H9 (cell line): ENCODE measurements at regions not wholly inside any gene's neighbourhood (a gene's known extent, or its start where the extent isn't known, plus 50 kb on each side); places are given as distances from the start of the nearest gene placed in this dataset.

Experiments
- DNase-seq: peaks from one replicate; pipeline ENCODE4 v3.0.0-alpha.2; 2017
- H2AFZ ChIP-seq: one replicate; pipeline ENCODE4 v1.6.1; 2013; ENCODE audit warnings: mild to moderate bottlenecking, low read length, control low read depth, moderate library complexity
- H2AK5ac ChIP-seq: 2 replicates; pipeline ENCODE4 v1.6.1; 2013; ENCODE audit warnings: low read length, control low read depth, mixed read lengths; ENCODE audit not compliant: insufficient read length
- H2BK120ac ChIP-seq: one replicate; pipeline ENCODE4 v1.6.1; 2013; ENCODE audit warnings: low read depth, mild to moderate bottlenecking, low read length, control low read depth, inconsistent platforms; ENCODE audit not compliant: poor library complexity, severe bottlenecking
- H2BK12ac ChIP-seq: 2 replicates; pipeline ENCODE4 v1.6.1; 2013; ENCODE audit warnings: low read length, control low read depth, mixed read lengths, low read depth; ENCODE audit not compliant: insufficient read length
- H2BK15ac ChIP-seq: 2 replicates; pipeline ENCODE4 v1.6.1; 2013; ENCODE audit warnings: low read depth, low read length, control low read depth
- H2BK20ac ChIP-seq: one replicate; pipeline ENCODE4 v1.6.1; 2013; ENCODE audit warnings: low read depth, mild to moderate bottlenecking, low read length, control low read depth, inconsistent platforms; ENCODE audit not compliant: poor library complexity, severe bottlenecking
- H2BK5ac ChIP-seq: 2 replicates; pipeline ENCODE4 v1.6.1; 2013; ENCODE audit warnings: low read length, control low read depth, mixed read lengths; ENCODE audit not compliant: insufficient read length
- H3K14ac ChIP-seq: 2 replicates; pipeline ENCODE4 v1.6.1; 2013; ENCODE audit warnings: low read length, control low read depth; ENCODE audit not compliant: insufficient read depth
- H3K18ac ChIP-seq: 2 replicates; pipeline ENCODE4 v1.6.1; 2013; ENCODE audit warnings: low read depth, mild to moderate bottlenecking, mixed read lengths, low read length, control low read depth; ENCODE audit not compliant: insufficient read length
- H3K23ac ChIP-seq: 2 replicates; pipeline ENCODE4 v1.6.1; 2013; ENCODE audit warnings: low read length, control low read depth, mixed read lengths, low read depth; ENCODE audit not compliant: insufficient read length
- H3K23me2 ChIP-seq: 2 replicates; pipeline ENCODE4 v1.6.1; 2013; ENCODE audit warnings: low read depth, mild to moderate bottlenecking, mixed read lengths, low read length, control low read depth; ENCODE audit not compliant: insufficient read length, poor library complexity, severe bottlenecking
- H3K27ac ChIP-seq: 2 replicates; pipeline ENCODE4 v1.5.1; 2013; ENCODE audit warnings: low read length, control low read depth, mixed read lengths, low read depth; ENCODE audit not compliant: insufficient read length
- H3K27me3 ChIP-seq: 2 replicates; pipeline ENCODE4 v1.6.1; 2013; ENCODE audit warnings: low read length, control low read depth, inconsistent platforms; ENCODE audit not compliant: insufficient read depth
- H3K4ac ChIP-seq: 2 replicates; pipeline ENCODE4 v1.6.1; 2013; ENCODE audit warnings: low read depth, mild to moderate bottlenecking, control low read depth, inconsistent platforms, low read length, moderate library complexity
- H3K4me1 ChIP-seq: 2 replicates; pipeline ENCODE4 v1.6.1; 2013; ENCODE audit warnings: low read length, control low read depth, inconsistent platforms; ENCODE audit not compliant: insufficient read depth
- H3K4me2 ChIP-seq: 2 replicates; pipeline ENCODE4 v1.6.1; 2013; ENCODE audit warnings: low read length, control low read depth, mixed read lengths; ENCODE audit not compliant: insufficient read length, insufficient read depth
- H3K56ac ChIP-seq: 2 replicates; pipeline ENCODE4 v1.6.1; 2013; ENCODE audit warnings: low read depth, mild to moderate bottlenecking, mixed read lengths, low read length, control low read depth; ENCODE audit not compliant: insufficient read length
- H3K79me1 ChIP-seq: 2 replicates; pipeline ENCODE4 v1.6.1; 2013; ENCODE audit warnings: low read depth, mild to moderate bottlenecking, moderate library complexity, low read length, control low read depth, inconsistent platforms; ENCODE audit not compliant: insufficient read depth, poor library complexity, severe bottlenecking
- H3K79me2 ChIP-seq: 2 replicates; pipeline ENCODE4 v1.6.1; 2013; ENCODE audit warnings: low read length, control low read depth, inconsistent platforms; ENCODE audit not compliant: insufficient read depth
- H3K9ac ChIP-seq: 2 replicates; pipeline ENCODE4 v1.6.1; 2013; ENCODE audit warnings: low read length, control low read depth, mixed read lengths; ENCODE audit not compliant: insufficient read length; ENCODE audit errors: extremely low read depth
- H3K9me3 ChIP-seq: one replicate; pipeline ENCODE4 v1.6.1; 2013; ENCODE audit warnings: low read depth, low read length, inconsistent platforms; ENCODE audit not compliant: control insufficient read depth
- H3T11ph ChIP-seq: one replicate; pipeline ENCODE4 v1.6.1; 2013; ENCODE audit warnings: mild to moderate bottlenecking, low read length, control low read depth, inconsistent platforms
- H4K20me1 ChIP-seq: one replicate; pipeline ENCODE4 v1.6.1; 2013; ENCODE audit not compliant: control insufficient read depth, insufficient read length, insufficient read depth
- H4K5ac ChIP-seq: 2 replicates; pipeline ENCODE4 v1.6.1; 2013; ENCODE audit warnings: low read depth, mild to moderate bottlenecking, mixed read lengths, low read length, control low read depth; ENCODE audit not compliant: insufficient read length
- H4K8ac ChIP-seq: replicated peaks from 2 replicates; pipeline ENCODE4 v1.6.1; 2013; ENCODE audit warnings: low read length, control low read depth, mixed read lengths, low read depth; ENCODE audit not compliant: insufficient read length
- H4K91ac ChIP-seq: 2 replicates; pipeline ENCODE4 v1.6.1; 2013; ENCODE audit warnings: low read depth, mild to moderate bottlenecking, moderate library complexity, mixed read lengths, low read length, control low read depth; ENCODE audit not compliant: insufficient read length
- H3K27ac Mint-ChIP-seq, 3 experiments: 2 replicates in 2 of 3; 3 replicates in 1 of 3; pipeline ENCODE4 v1.8.0; 2020 to 2021; ENCODE audit warnings: mixed read lengths in 3 of 3, mild to moderate bottlenecking in 1 of 3, moderate library complexity in 1 of 3
- H3K27me3 Mint-ChIP-seq: 2 replicates; pipeline ENCODE4 v1.8.0; 2021; ENCODE audit warnings: low read depth, mild to moderate bottlenecking, moderate library complexity, mixed read lengths
- H3K36me3 Mint-ChIP-seq, 3 experiments: 2 replicates in 2 of 3; 3 replicates in 1 of 3; pipeline ENCODE4 v1.8.0; 2020 to 2021; ENCODE audit warnings: low read depth in 3 of 3, mixed read lengths in 3 of 3; ENCODE audit not compliant: insufficient read depth in 1 of 3
- H3K4me1 Mint-ChIP-seq, 2 experiments: 2 replicates each; pipeline ENCODE4 v1.8.0; 2020; ENCODE audit warnings: mixed read lengths in 2 of 2
- H3K4me3 Mint-ChIP-seq, 2 experiments: 2 replicates in 1 of 2; 3 replicates in 1 of 2; pipeline ENCODE4 v1.8.0; 2020 to 2021; ENCODE audit warnings: mild to moderate bottlenecking in 2 of 2, mixed read lengths in 2 of 2, moderate library complexity in 1 of 2
- H3K9me3 Mint-ChIP-seq, 2 experiments: 2 replicates in 1 of 2; 3 replicates in 1 of 2; pipeline ENCODE4 v1.8.0; 2020; ENCODE audit warnings: mild to moderate bottlenecking in 2 of 2, mixed read lengths in 2 of 2, moderate library complexity in 1 of 2
- TF ChIP-seq, protein P1 (sequence below): fragments of 200-600 bp; sonication (generic); conservative IDR thresholded peaks from 3 replicates; pipeline ENCODE4 v1.8.0; 2021; ENCODE audit warnings: antibody characterized with exemption, mild to moderate bottlenecking

GRCh38 chr15:49789436-49789835 lies 168.6 kb downstream of the DTWD1 start:
- H2BK15ac ChIP-seq, result no peak overlapping the region

More at GRCh38 chr15:49789436-49789835, 168.6 kb downstream of the DTWD1 start:
- H3K4me1 Mint-ChIP-seq, result no peaks in the 10 kb centered on the region
- no peak overlapping the region for H2BK20ac ChIP-seq
- H3K9me3 ChIP-seq, result no peaks in the 10 kb centered on the region
- H3K9me3 Mint-ChIP-seq, result peaks cover 40 to 48% of the 10 kb centered on the region in 2 experiments
- H2AFZ ChIP-seq, result no peak overlapping the region
- H3K4me1 ChIP-seq, result no peaks in the 10 kb centered on the region
- H2BK12ac ChIP-seq, result no peak overlapping the region
- no peak overlapping the region for H4K5ac ChIP-seq
- no peak overlapping the region for H3K27ac Mint-ChIP-seq
- no peak overlapping the region for H3K4me3 Mint-ChIP-seq
- H3K56ac ChIP-seq, result no peak overlapping the region
- no peak overlapping the region for H3T11ph ChIP-seq
- no peak overlapping the region for H3K14ac ChIP-seq
- H4K91ac ChIP-seq, result no peak overlapping the region
- no peaks in the 10 kb centered on the region for H4K20me1 ChIP-seq
- TF ChIP-seq, protein P1, sequence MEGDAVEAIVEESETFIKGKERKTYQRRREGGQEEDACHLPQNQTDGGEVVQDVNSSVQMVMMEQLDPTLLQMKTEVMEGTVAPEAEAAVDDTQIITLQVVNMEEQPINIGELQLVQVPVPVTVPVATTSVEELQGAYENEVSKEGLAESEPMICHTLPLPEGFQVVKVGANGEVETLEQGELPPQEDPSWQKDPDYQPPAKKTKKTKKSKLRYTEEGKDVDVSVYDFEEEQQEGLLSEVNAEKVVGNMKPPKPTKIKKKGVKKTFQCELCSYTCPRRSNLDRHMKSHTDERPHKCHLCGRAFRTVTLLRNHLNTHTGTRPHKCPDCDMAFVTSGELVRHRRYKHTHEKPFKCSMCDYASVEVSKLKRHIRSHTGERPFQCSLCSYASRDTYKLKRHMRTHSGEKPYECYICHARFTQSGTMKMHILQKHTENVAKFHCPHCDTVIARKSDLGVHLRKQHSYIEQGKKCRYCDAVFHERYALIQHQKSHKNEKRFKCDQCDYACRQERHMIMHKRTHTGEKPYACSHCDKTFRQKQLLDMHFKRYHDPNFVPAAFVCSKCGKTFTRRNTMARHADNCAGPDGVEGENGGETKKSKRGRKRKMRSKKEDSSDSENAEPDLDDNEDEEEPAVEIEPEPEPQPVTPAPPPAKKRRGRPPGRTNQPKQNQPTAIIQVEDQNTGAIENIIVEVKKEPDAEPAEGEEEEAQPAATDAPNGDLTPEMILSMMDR, result no peak
- no peaks in the 10 kb centered on the region for H3K27me3 ChIP-seq
- H3K23me2 ChIP-seq, result no peaks in the 10 kb centered on the region
- no peak overlapping the region for H3K23ac ChIP-seq
- no peak for DNase-seq
- no peaks in the 10 kb centered on the region for H3K27me3 Mint-ChIP-seq
- no peak overlapping the region for H2BK120ac ChIP-seq
- H3K4me2 ChIP-seq, result no peak overlapping the region
- no peak overlapping the region for H2AK5ac ChIP-seq
- no peak overlapping the region for H3K18ac ChIP-seq
- H3K4ac ChIP-seq, result no peak overlapping the region
- H3K36me3 Mint-ChIP-seq, result peaks cover 3 to 20% (median 5%) of the 10 kb centered on the region in 3 experiments; a peak in 6 of 7 replicates
- H3K79me2 ChIP-seq, result no peaks in the 10 kb centered on the region
- no peak overlapping the region for H2BK5ac ChIP-seq
- no peak overlapping the region for H4K8ac ChIP-seq
- no peak overlapping the region for H3K27ac ChIP-seq
- no peak overlapping the region for H3K9ac ChIP-seq
- no peaks in the 10 kb centered on the region for H3K79me1 ChIP-seq
